ENCODE measurements at regions not wholly inside any gene's neighbourhood (a gene's known extent, or its start where the extent isn't known, plus 50 kb on each side); places are given as distances from the start of the nearest gene placed in this dataset.

- Histone ChIP-seq H3K36me3 (ENCODE audit: insufficient read depth, low read length) (no peaks in the 10 kb centered on the region), H3K4me1 (ENCODE audit: insufficient read depth, low read length) (no peaks in the 10 kb centered on the region), H3K9ac (ENCODE audit: low read depth, low read length) (no peak overlapping the region), H3K9me3 (ENCODE audit: control insufficient read depth, insufficient read depth, low read length) (no peaks in the 10 kb centered on the region)
Measured at GRCh38 chr9:84103651-84104377, 123.2 kb downstream of the RMI1 start.

DNA sequence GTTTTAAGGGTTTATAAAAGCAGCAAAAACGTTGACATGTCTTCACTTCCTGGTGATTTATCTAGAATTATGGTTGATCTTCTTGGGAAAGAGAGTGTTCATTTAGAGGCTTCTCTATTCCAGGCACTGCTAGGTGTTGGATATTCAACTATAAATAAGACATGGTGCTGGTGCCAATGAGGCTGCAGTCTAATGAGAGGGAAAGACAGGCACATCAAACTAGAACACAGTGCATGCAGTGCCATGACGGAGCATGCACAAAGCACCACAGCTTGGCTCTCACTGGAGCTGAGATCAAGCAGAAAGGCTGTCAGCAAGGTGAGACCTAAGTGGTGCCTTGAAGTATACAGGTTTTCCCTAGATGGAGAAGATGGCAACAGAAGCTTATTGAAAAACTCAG is 126.5 kb downstream of the RMI1 start:
- H3K4me1 ChIP-seq (ENCODE audit: insufficient read depth, low read length) = no peaks in the 10 kb centered on the region
- no peaks in the 10 kb centered on the region for H3K9me3 ChIP-seq (ENCODE audit: control insufficient read depth, insufficient read depth, low read length)
- H3K9ac ChIP-seq (ENCODE audit: low read depth, low read length) = no peak overlapping the region
- H3K36me3 ChIP-seq (ENCODE audit: insufficient read depth, low read length) = no peaks in the 10 kb centered on the region

GRCh38 chr9:84107995-84108394 is 127.4 kb downstream of the RMI1 start:
- H3K9ac ChIP-seq (ENCODE audit: low read depth, low read length) = no peak overlapping the region
- no peaks in the 10 kb centered on the region for H3K4me1 ChIP-seq (ENCODE audit: insufficient read depth, low read length)
- no peaks in the 10 kb centered on the region for H3K36me3 ChIP-seq (ENCODE audit: insufficient read depth, low read length)
- no peaks in the 10 kb centered on the region for H3K9me3 ChIP-seq (ENCODE audit: control insufficient read depth, insufficient read depth, low read length)

DNA sequence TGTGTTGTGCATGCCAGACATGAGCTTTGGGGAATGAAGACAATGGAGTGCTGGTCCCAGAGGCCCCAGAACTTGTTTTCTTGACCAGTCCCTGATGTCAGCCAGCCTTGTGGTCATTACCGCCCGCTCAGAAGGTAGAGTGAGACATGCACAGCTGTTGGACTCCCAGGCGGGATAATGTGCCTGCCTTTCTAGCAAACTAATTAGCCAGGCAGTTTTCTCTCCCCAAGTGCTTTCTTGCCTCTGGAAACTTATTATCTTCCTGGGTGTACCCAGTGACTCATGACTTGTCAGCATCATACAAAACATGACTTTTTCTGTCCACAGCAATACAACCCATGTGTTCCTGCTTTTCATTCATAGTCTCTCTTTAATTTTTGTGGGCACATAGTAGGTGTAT is 131.1 kb downstream of the RMI1 start:
- Histone ChIP-seq H3K9me3 (ENCODE audit: control insufficient read depth, insufficient read depth, low read length) (no peaks in the 10 kb centered on the region), H3K9ac (ENCODE audit: low read depth, low read length) (no peak overlapping the region), H3K4me1 (ENCODE audit: insufficient read depth, low read length) (no peaks in the 10 kb centered on the region), H3K36me3 (ENCODE audit: insufficient read depth, low read length) (no peaks in the 10 kb centered on the region)

DNA sequence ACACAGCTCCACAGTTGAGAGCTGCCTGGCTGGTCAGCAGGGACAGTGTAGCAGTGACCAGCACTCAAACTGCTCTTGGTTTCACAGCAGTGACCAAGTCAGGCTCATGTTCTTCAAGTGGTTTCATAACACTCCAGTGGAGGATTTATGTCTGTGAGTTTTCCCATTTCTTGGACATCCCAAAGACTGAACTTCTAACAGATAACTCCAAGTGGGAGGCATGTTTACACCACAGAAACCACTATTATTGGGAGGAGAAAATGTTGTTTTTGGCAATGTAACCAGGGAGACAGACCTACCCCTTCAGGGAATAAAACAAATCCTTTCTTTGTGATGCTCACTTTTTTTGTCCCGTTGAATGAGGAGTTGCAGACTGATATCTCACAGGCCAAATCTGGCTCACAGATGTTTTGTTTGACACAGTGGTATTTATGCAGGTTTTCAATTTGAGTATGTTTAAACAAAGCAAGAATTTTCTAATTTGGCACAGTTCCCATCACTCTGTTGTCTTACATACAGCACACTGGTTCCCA is 141.5 kb downstream of the RMI1 start:
- H3K4me1 ChIP-seq (ENCODE audit: insufficient read depth, low read length) = no peaks in the 10 kb centered on the region
- no peak overlapping the region for H3K9ac ChIP-seq (ENCODE audit: low read depth, low read length)
- H3K9me3 ChIP-seq (ENCODE audit: control insufficient read depth, insufficient read depth, low read length) = no peaks in the 10 kb centered on the region
- no peaks in the 10 kb centered on the region for H3K36me3 ChIP-seq (ENCODE audit: insufficient read depth, low read length)

DNA sequence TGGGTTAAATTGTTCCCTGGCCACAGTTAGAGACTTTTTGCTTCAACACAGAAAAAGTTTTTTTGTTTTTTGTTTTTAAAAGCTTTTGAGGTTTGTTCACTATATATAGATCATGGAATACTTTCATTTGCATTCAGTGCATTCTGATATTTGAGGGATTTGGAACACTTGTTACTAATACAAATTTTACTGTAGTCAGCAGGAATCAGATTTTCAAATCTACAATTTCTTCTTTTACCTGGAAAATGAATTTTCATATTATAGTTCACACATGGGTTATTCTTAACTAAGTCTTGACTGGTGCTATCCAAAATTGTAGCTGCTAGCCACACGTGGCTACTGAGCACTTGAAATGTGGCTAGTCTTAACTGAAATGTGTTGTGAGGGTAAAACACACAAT is 142.0 kb downstream of the RMI1 start:
- no peaks in the 10 kb centered on the region for H3K4me1 ChIP-seq (ENCODE audit: insufficient read depth, low read length)
- no peaks in the 10 kb centered on the region for H3K9me3 ChIP-seq (ENCODE audit: control insufficient read depth, insufficient read depth, low read length)
- H3K36me3 ChIP-seq (ENCODE audit: insufficient read depth, low read length) = no peaks in the 10 kb centered on the region
- no peak overlapping the region for H3K9ac ChIP-seq (ENCODE audit: low read depth, low read length)

DNA sequence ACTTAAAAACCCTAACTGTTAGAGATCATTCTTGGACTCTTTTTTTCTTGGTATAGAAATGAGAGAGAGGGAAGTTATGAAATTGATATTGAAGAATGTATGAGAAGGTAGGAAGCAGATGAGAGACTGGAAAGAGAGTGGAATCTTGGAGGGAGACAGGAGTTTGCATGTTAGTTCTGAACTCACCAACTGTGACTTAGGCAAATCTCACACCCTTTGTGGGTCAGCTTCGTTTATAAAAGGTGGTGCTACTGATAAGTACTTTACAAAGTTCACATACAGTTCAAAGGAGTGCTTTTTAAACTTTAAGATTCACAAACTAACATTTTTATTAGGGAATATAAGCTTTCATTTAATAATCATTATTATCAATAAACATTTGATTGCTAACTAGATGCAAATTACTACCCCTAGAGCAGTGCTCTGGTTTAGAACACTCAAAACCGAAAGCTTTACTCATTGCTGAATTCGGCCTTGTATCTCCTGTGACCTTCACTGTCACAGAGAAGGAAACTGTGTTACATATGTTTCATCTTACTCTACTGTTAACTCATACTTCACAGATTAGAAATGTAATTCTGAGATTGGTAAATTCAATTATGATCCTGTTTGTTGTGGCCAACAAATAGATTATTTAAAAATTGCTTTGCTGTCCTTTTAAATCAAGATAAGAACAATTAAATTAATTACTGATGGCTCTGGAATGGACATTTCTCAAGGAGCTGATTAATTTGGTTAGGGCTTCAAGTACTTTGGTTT is 143.2 kb downstream of the RMI1 start:
- Histone ChIP-seq H3K9me3 (ENCODE audit: control insufficient read depth, insufficient read depth, low read length) (no peaks in the 10 kb centered on the region), H3K9ac (ENCODE audit: low read depth, low read length) (no peak overlapping the region), H3K4me1 (ENCODE audit: insufficient read depth, low read length) (no peaks in the 10 kb centered on the region), H3K36me3 (ENCODE audit: insufficient read depth, low read length) (no peaks in the 10 kb centered on the region)

DNA sequence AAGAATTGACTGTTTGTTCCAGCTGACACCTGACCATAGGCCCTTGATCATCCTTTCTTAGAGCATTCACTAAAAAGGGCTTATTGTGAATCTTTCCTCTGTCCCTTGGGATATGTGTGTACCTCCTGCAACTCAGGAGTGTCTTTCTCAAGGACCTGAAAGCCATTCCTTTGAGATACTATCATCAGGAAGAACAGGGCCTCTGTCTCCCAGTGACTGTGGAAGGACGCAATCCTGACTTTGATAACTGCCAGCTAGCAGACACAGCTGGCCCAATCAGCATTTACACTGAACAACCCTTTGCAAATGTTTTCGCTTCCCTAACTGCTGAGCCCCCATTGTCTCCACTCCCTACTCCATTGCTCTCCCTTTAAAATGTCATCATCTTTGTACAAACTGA is 144.4 kb downstream of the RMI1 start:
- Histone ChIP-seq H3K36me3 (ENCODE audit: insufficient read depth, low read length) (no peaks in the 10 kb centered on the region), H3K9ac (ENCODE audit: low read depth, low read length) (no peak overlapping the region), H3K4me1 (ENCODE audit: insufficient read depth, low read length) (no peaks in the 10 kb centered on the region), H3K9me3 (ENCODE audit: control insufficient read depth, insufficient read depth, low read length) (no peaks in the 10 kb centered on the region)

DNA sequence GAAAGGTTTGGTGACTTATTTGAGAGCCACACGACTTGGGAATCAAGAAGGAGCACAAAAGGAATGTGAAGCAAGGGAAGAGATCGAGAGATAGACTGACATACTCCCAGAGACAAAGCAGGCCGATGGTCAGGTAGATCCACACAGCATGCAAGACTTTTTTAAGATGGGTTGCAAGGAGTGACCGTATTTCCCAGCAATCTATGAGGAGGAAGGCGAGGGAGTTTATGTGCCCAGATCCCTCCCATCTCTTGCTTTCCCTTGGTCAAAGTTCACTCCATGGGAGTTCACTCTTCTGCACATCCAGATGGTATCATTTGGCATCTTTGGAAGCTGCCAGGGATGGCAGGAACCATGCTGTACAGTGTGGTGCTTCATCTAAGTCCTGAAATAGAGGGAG is 148.9 kb downstream of the RMI1 start:
- Histone ChIP-seq H3K9me3 (ENCODE audit: control insufficient read depth, insufficient read depth, low read length) (no peaks in the 10 kb centered on the region), H3K4me1 (ENCODE audit: insufficient read depth, low read length) (no peaks in the 10 kb centered on the region), H3K36me3 (ENCODE audit: insufficient read depth, low read length) (no peaks in the 10 kb centered on the region), H3K9ac (ENCODE audit: low read depth, low read length) (no peak overlapping the region)

DNA sequence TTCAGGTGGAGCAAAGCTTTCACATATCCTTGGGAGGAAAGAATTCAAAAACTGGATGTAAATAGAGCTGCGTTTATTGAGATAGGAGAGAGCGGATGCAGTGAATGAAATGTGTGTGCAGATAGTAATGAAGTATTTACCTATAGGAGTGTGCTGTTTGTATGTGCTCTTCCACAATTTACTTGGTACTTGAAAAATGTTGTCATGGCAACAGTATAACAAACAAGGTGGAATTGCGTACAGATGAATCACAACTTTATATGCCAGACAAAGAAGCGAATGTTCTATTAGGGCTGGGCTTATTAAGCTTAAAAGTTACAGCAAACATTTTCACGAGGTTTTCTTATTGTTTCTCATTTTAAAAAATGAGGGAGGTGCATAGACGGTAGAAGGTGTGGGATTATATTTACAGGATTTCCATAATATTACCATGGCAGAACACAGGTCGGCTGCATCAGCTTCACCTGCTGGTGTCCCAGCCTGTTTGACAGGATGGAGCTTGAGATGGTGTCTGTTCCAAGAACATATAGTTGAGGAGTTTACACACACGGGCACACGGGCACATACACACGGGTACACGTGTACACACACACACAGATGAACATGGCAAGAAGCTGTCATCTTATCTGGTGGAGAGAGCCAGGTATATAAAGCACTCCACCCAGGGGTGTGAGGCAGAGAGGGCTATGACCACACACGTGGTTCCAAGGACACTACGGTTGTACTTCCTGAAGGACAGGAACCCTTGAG is 155.7 kb downstream of the RMI1 start:
- no peaks in the 10 kb centered on the region for H3K36me3 ChIP-seq (ENCODE audit: insufficient read depth, low read length)
- H3K9me3 ChIP-seq (ENCODE audit: control insufficient read depth, insufficient read depth, low read length) = no peaks in the 10 kb centered on the region
- no peaks in the 10 kb centered on the region for H3K4me1 ChIP-seq (ENCODE audit: insufficient read depth, low read length)
- no peak overlapping the region for H3K9ac ChIP-seq (ENCODE audit: low read depth, low read length)

- Histone ChIP-seq H3K4me1 (ENCODE audit: insufficient read depth, low read length) (peaks cover 3% of the 10 kb centered on the region; the same call in 1 of the 2 replicates), H3K9me3 (ENCODE audit: control insufficient read depth, insufficient read depth, low read length) (no peaks in the 10 kb centered on the region), H3K9ac (ENCODE audit: low read depth, low read length) (no peak overlapping the region), H3K36me3 (ENCODE audit: insufficient read depth, low read length) (no peaks in the 10 kb centered on the region)
Measured at GRCh38 chr9:84137968-84138367, 157.4 kb downstream of the RMI1 start.

DNA sequence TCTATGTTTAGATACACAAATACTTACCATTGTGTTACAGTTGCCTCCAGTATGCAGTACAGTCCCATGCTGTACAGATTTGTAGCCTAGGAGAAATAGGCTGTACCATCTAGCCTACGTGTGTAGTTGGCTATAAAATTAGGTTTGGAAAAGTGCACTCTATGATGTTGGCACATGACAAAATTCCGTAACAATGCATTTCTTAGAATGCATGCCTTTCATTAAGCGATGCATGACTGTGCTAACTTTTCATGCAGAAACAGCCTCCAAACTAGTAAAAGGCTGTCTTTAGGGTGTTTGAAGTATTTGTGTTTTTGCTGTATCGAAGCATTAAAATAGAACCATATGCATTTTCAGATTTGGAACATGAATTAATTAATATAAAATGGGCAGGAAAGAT is 157.9 kb downstream of the RMI1 start:
- Histone ChIP-seq H3K9me3 (ENCODE audit: control insufficient read depth, insufficient read depth, low read length) (no peaks in the 10 kb centered on the region), H3K4me1 (ENCODE audit: insufficient read depth, low read length) (peaks cover 3% of the 10 kb centered on the region; the same call in 1 of the 2 replicates), H3K9ac (ENCODE audit: low read depth, low read length) (no peak overlapping the region), H3K36me3 (ENCODE audit: insufficient read depth, low read length) (no peaks in the 10 kb centered on the region)

DNA sequence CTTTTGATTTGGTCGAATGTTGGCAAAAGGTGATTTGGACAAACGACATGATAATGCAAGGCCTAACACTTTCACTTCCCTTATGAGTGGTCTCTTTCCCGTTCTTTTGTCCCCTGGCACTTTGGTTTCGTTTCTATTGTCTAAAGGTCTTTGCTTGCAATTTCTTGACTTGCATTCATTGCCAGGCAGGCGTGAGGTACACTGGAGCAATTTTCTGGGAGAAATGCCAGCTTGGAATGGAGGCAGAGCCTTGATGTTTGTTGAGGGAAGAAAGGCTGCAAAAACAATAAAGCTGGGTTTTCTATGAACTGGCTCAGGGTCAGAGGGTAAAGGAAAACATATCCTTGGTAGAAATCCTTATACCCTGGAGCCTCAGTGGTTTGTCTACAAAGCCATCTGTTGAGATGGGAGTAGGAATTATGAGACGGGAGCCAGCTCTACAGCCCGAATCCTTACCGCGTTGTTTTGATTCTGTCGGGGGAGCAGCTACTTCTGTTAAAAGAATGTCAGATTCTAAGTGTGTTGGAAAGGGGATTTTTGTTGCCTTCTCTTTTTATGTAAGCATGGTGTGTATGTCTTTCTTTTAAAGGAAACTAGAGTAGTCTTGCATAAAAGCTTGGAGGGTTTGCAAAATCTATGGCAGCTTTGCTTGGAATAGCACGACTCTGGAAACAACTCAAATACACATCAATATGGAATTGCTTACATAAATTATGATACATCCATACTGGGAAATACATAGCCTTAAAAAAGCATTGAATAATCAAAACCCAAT is 158.9 kb downstream of the RMI1 start:
- no peaks in the 10 kb centered on the region for H3K36me3 ChIP-seq (ENCODE audit: insufficient read depth, low read length)
- H3K9me3 ChIP-seq (ENCODE audit: control insufficient read depth, insufficient read depth, low read length) = no peaks in the 10 kb centered on the region
- H3K9ac ChIP-seq (ENCODE audit: low read depth, low read length) = no peak overlapping the region
- H3K4me1 ChIP-seq (ENCODE audit: insufficient read depth, low read length) = peaks cover 3% of the 10 kb centered on the region; the same call in 1 of the 2 replicates
